ENCODE measurements at regions not wholly inside any gene's neighbourhood (a gene's known extent, or its start where the extent isn't known, plus 50 kb on each side); places are given as distances from the start of the nearest gene placed in this dataset.

- H3K4me3 ChIP-seq (ENCODE audit: low read length) = no peak overlapping the region
- no peak for TF ChIP-seq ZNF274 (IDR thresholded peaks at IDR 0.05; ENCODE audit: low read depth, low read length)
Measured at GRCh38 chr12:123100882-123101281, 50.0 kb downstream of the PITPNM2 start.

GRCh38 chr12:123100450-123100849 lies 50.4 kb downstream of the PITPNM2 start:
- TF ChIP-seq ZNF274 (IDR thresholded peaks at IDR 0.05; ENCODE audit: low read depth, low read length) = no peak
- no peak overlapping the region for H3K4me3 ChIP-seq (ENCODE audit: low read length)

- TF ChIP-seq ZNF274 (IDR thresholded peaks at IDR 0.05; ENCODE audit: low read depth, low read length) = no peak
- H3K4me3 ChIP-seq (ENCODE audit: low read length) = no peak overlapping the region
Measured at GRCh38 chr12:123099560-123100192, 51.2 kb downstream of the PITPNM2 start.

- TF ChIP-seq ZNF274 (IDR thresholded peaks at IDR 0.05; ENCODE audit: low read depth, low read length) = no peak
- no peak overlapping the region for H3K4me3 ChIP-seq (ENCODE audit: low read length)
Measured at GRCh38 chr12:123098780-123099179, 52.1 kb downstream of the PITPNM2 start.

GRCh38 chr12:123097561-123098084 lies 53.3 kb downstream of the PITPNM2 start:
- no peak for TF ChIP-seq ZNF274 (IDR thresholded peaks at IDR 0.05; ENCODE audit: low read depth, low read length)
- H3K4me3 ChIP-seq (ENCODE audit: low read length) = no peak overlapping the region

GRCh38 chr12:123096741-123097140 lies 54.1 kb downstream of the PITPNM2 start:
- H3K4me3 ChIP-seq (ENCODE audit: low read length) = no peak overlapping the region
- TF ChIP-seq ZNF274 (IDR thresholded peaks at IDR 0.05; ENCODE audit: low read depth, low read length) = no peak

GRCh38 chr12:123096182-123096581 lies 54.7 kb downstream of the PITPNM2 start:
- TF ChIP-seq ZNF274 (IDR thresholded peaks at IDR 0.05; ENCODE audit: low read depth, low read length) = no peak
- H3K4me3 ChIP-seq (ENCODE audit: low read length) = no peak overlapping the region

- no peak overlapping the region for H3K4me3 ChIP-seq (ENCODE audit: low read length)
- TF ChIP-seq ZNF274 (IDR thresholded peaks at IDR 0.05; ENCODE audit: low read depth, low read length) = no peak
Measured at GRCh38 chr12:123095078-123095881, 55.6 kb downstream of the PITPNM2 start.

GRCh38 chr12:123094349-123095077 lies 56.4 kb downstream of the PITPNM2 start:
- no peak for TF ChIP-seq ZNF274 (IDR thresholded peaks at IDR 0.05; ENCODE audit: low read depth, low read length)

GRCh38 chr12:123092866-123093265 lies 58.0 kb downstream of the PITPNM2 start:
- TF ChIP-seq ZNF274 (IDR thresholded peaks at IDR 0.05; ENCODE audit: low read depth, low read length) = no peak
- no peak overlapping the region for H3K4me3 ChIP-seq (ENCODE audit: low read length)

More at GRCh38 chr12:123094349-123095077, 56.4 kb downstream of the PITPNM2 start:
- no peak overlapping the region for H3K4me3 ChIP-seq (ENCODE audit: low read length)

- TF ChIP-seq ZNF274 (IDR thresholded peaks at IDR 0.05; ENCODE audit: low read depth, low read length) = no peak
Measured at GRCh38 chr12:123091230-123092150, 59.4 kb downstream of the PITPNM2 start.

GRCh38 chr12:123089631-123090353 lies 61.1 kb downstream of the PITPNM2 start:
- H3K4me3 ChIP-seq (ENCODE audit: low read length) = no peak overlapping the region
- no peak for TF ChIP-seq ZNF274 (IDR thresholded peaks at IDR 0.05; ENCODE audit: low read depth, low read length)

More at GRCh38 chr12:123091230-123092150, 59.4 kb downstream of the PITPNM2 start:
- no peak overlapping the region for H3K4me3 ChIP-seq (ENCODE audit: low read length)

GRCh38 chr12:123089140-123089539 lies 61.8 kb downstream of the PITPNM2 start:
- no peak for TF ChIP-seq ZNF274 (IDR thresholded peaks at IDR 0.05; ENCODE audit: low read depth, low read length)
- no peak overlapping the region for H3K4me3 ChIP-seq (ENCODE audit: low read length)

Measured in GM08714 (cell line).